IgD-negative memory B cell (primary cell): ENCODE measurements at regions not wholly inside any gene's neighbourhood (a gene's known extent, or its start where the extent isn't known, plus 50 kb on each side); places are given as distances from the start of the nearest gene placed in this dataset.
A peak's percentile ranks its signal among the peaks of the same experiment; 100 is the strongest.

Experiments used
- H3K27ac Mint-ChIP-seq, 3 donors: one replicate each; pipeline ENCODE4 v1.8.0; 2020 to 2022; ENCODE audit warnings: mild to moderate bottlenecking in 3 of 3, mixed read lengths in 3 of 3, moderate library complexity in 1 of 3
- H3K27me3 Mint-ChIP-seq: one replicate; pipeline ENCODE4 v1.8.0; 2021; ENCODE audit warnings: mixed read lengths
- H3K36me3 Mint-ChIP-seq: one replicate; pipeline ENCODE4 v1.8.0; 2020; ENCODE audit warnings: mild to moderate bottlenecking, mixed read lengths
- H3K4me1 Mint-ChIP-seq, 3 donors: one replicate each; pipeline ENCODE4 v1.8.0; 2020 to 2022; ENCODE audit warnings: mixed read lengths in 3 of 3, mild to moderate bottlenecking in 1 of 3
- H3K4me3 Mint-ChIP-seq, 4 donors: one replicate each; pipeline ENCODE4 v1.8.0; 2020 to 2022; ENCODE audit warnings: mild to moderate bottlenecking in 4 of 4, mixed read lengths in 4 of 4, moderate library complexity in 3 of 4
- H3K9me3 Mint-ChIP-seq, 3 donors: one replicate each; pipeline ENCODE4 v1.8.0; 2020 to 2021; ENCODE audit warnings: mixed read lengths in 3 of 3, mild to moderate bottlenecking in 1 of 3

DNA sequence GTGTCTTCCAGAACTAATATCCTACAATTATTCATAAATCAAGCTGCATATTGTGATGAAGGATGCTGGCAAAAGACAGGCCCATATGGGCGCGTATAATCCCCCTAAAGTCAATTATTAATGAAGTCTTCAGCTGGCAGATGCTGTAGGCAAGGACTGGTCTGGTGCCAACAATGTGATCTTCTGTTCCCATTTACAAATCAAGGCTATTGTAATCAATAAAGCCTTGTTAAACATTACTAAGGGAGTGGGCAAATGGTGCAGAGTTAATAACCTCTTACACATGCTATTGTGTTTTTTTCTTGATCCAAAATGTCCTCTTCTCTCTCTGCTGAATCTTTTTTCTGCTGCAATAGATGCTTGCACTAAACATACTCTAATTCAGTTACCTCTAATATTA, 119.0 kb downstream of the ALDH8A1 start:
- Mint-ChIP-seq H3K27me3 (peaks cover 2% of the 10 kb centered on the region), H3K4me1 (peaks cover 6 to 12% (median 11%) of the 10 kb centered on the region in 3 donors), H3K4me3 (no peak overlapping the region)

DNA sequence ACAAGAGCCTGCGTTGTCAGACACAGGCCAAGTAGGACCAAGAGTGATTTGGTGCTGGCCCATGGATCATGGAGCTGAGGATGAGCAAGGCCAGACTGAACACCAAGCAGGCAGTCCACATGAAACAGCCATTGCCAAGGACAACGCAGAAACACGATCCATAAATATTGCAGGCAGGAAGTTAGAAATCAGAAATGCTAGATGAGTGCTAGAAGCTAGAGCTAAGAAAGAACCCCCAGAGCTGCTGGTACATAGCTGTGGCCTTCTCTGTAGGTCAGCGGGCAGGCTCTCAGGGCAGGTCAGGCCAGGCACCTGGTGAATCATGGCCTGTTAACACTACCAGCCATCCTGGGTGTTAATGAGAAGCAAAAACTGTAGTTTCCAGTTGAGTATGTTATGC, 119.7 kb downstream of the ALDH8A1 start:
- no peaks in the 10 kb centered on the region for H3K9me3 Mint-ChIP-seq
- H3K4me3 Mint-ChIP-seq = no peak overlapping the region
- H3K36me3 Mint-ChIP-seq = no peaks in the 10 kb centered on the region
- peaks cover 2% of the 10 kb centered on the region for H3K27me3 Mint-ChIP-seq
- peaks cover 6 to 12% (median 11%) of the 10 kb centered on the region in 3 donors for H3K4me1 Mint-ChIP-seq
- no peak overlapping the region for H3K27ac Mint-ChIP-seq

More for the DNA sequence above, 119.0 kb downstream of the ALDH8A1 start:
- no peaks in the 10 kb centered on the region for H3K9me3 Mint-ChIP-seq
- H3K36me3 Mint-ChIP-seq = no peaks in the 10 kb centered on the region
- H3K27ac Mint-ChIP-seq = no peak overlapping the region

DNA sequence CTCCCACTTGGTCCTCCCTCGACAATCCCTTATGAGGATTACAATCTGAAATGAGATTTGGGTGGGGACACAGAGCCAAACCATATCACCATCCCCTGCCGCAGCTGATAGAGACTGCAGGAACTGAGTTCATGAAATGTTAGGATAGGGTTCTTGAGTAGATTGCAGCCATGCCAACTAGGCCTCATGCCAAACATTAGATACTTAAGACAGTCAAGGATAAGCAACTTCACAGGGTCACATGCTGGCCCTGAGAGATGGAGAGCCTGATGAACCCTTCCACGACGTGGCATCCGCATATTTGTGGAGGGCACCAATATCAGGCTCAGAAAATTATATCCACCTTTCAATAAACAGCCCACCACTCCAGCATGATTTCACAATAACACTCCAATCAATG, 121.3 kb downstream of the ALDH8A1 start:
- Mint-ChIP-seq H3K36me3 (no peaks in the 10 kb centered on the region), H3K4me3 (no peak overlapping the region), H3K4me1 (peaks cover 6 to 12% (median 11%) of the 10 kb centered on the region in 3 donors), H3K9me3 (no peaks in the 10 kb centered on the region), H3K27me3 (peaks cover 2% of the 10 kb centered on the region), H3K27ac (no peak overlapping the region)

DNA sequence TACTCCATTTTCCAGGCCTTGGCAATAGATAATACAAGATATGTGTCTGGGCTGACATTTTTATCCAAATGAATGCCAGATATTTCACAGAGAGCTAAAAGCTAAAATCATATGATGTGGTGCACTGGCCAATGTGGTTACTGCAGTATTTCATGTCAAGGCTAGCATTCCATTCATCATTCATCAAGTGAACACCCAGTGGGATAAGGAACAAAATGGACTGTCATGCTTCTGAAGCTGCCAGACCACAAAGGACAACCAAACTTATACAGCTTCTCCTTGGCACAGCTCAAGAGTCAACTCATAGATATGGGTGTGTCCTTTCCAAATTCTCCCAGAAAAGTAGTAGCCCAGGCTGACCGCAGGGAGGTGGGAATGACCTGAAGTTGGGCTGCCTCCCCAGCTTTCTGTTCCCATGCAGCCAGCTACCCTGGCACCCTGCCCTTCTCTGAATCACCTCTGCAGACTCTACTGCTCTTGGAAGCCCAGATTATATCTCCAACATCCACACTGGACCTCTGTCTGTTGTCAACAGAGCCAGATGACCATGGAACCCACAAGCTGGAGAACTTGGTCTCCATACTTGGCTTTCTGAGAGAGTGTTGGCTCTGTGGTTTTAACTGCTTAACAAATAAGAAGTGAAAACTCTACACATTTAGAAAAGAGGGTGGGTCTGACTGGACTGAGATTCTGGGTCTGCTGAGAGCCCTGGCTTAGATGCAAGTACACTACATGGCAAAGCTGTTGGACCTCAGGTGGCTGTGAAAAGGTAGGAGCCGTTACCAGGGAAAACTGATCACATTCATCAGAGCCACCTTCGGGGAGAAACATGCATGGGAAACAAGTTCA, 122.8 kb downstream of the ALDH8A1 start:
- Mint-ChIP-seq H3K36me3 (no peaks in the 10 kb centered on the region), H3K4me3 (peak overlapping the region in 1 of 4 donors; percentile 74), H3K27me3 (peaks cover 2% of the 10 kb centered on the region), H3K27ac (no peak overlapping the region), H3K4me1 (peaks cover 6 to 16% (median 12%) of the 10 kb centered on the region in 3 donors), H3K9me3 (no peaks in the 10 kb centered on the region)

DNA sequence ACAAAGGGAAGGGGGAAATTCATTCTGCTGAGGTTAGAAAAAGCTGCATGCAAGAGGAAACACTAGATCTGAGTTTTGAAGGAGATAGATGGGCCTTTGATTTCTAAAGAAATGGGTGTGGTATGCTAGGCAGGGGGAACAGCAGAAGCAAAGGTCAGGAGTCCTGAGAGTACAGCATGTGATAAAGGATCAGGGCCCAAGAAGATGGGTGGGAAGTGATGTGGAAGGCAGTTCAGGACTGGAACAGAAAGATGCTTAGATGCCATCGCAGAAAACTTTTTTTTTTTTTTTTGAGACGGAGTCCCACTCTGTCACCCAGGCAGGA, 126.2 kb downstream of the ALDH8A1 start:
- peaks cover 6 to 16% (median 12%) of the 10 kb centered on the region in 3 donors for H3K4me1 Mint-ChIP-seq
- H3K36me3 Mint-ChIP-seq = no peaks in the 10 kb centered on the region
- H3K27ac Mint-ChIP-seq = no peak overlapping the region
- no peaks in the 10 kb centered on the region for H3K27me3 Mint-ChIP-seq
- no peak overlapping the region for H3K4me3 Mint-ChIP-seq
- no peaks in the 10 kb centered on the region for H3K9me3 Mint-ChIP-seq

DNA sequence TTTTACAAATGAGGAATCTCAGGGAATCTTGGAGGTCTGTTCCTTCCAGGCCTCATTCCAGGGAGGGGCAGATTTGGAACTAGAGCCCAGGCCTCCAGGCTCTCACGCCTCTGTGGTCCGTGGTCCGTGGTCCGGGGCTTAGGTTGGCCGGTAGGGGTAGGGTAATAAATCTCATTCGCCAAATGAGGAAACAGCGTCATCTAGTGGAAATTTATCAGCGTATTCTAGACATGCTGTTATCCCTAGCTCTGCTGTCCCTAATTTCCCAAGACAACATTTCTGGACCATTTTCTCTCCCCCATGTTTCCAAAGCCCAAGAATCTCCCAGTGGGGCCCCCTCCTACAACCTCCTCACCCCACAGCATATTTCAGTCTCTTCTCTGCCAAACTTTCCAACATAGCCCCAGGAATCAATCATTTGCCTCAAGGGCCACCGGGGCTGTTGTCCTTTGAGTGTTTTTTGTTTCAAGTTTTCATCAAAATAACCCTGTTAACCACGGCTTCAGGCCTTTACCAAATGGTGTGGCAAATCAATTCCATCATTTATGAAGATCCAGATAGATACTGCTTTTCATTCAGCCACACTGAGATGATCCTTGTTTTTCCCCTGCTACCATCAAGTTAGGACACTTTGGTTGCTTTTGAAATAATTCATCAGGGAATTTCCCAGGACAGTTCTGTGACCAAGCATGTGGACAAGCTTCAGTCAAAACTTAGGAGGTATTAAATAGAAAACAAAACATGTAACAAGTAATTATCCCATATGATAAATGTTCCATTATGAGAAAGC, 126.8 kb downstream of the ALDH8A1 start:
- Mint-ChIP-seq H3K27ac (no peak overlapping the region), H3K27me3 (no peaks in the 10 kb centered on the region), H3K4me1 (peaks cover 6 to 13% (median 8%) of the 10 kb centered on the region in 3 donors)

DNA sequence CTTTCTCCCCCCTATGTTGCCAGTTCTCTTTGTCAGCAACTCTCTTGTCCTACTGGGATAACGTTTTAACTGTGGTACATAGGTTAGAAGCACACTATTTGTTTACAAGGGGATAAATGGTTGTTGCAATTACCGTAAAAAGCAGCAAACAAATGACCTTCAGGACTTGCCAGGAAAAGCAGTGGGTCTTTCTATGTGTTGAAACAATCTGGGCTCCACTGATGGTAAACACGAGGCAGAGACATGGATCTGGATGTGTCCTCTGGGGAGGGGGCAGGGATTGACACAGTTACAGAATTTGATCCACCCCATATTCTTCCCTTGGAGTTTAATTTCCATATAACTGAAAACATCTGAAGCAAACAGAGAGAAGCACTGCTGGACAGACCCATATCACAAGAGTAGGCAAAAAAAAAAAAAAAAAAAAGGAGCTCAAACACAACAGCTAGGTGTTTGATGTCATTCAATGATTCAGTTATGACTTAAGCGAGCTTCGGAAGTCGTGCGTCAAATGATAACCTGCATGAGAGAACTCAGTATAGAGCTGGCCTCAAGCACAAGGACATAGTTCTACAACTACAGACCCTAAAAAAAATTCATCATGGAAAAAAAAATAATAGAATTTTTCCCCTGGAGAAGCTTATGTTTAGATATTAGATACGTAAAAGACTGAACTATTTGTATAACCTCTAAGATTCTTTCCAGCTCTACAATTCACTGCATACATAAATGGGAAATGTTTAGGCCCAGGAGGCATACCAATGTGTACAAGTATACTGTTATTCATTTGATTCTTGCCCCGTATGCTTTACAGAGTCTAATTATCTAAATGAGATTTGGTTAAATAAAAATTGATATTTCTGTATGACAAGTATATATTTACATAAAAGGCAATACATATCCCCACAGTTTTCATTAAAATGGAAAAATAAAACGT, 127.7 kb downstream of the ALDH8A1 start:
- no peaks in the 10 kb centered on the region for H3K27me3 Mint-ChIP-seq
- no peak overlapping the region for H3K27ac Mint-ChIP-seq
- H3K4me3 Mint-ChIP-seq = no peak overlapping the region
- H3K9me3 Mint-ChIP-seq = no peaks in the 10 kb centered on the region
- H3K36me3 Mint-ChIP-seq = no peaks in the 10 kb centered on the region
- H3K4me1 Mint-ChIP-seq = peaks cover 0 to 5% (median 1%) of the 10 kb centered on the region in 3 donors

More for the DNA sequence above, 126.8 kb downstream of the ALDH8A1 start:
- H3K9me3 Mint-ChIP-seq = no peaks in the 10 kb centered on the region
- no peak overlapping the region for H3K4me3 Mint-ChIP-seq
- H3K36me3 Mint-ChIP-seq = no peaks in the 10 kb centered on the region

DNA sequence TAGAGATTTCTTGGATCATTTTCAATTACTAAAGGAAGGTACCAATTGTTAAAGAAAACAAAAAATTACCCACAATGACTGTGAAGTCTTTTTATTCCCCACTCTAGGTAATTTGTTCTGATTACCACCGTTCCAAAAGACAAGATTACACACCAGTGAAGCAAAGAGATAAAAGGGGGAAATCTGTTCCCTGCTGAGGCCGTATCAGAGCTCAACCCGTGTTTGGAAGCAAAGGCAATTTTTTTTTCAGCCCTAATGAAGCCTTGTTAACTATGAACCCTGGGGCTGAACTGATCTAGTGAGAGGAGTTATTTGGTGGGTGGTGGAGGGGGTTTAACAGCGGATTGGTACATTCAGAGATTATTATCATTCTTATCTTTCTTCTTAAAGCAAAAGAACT, 128.5 kb downstream of the ALDH8A1 start:
- no peak overlapping the region for H3K4me3 Mint-ChIP-seq
- H3K9me3 Mint-ChIP-seq = no peaks in the 10 kb centered on the region
- peaks cover 0 to 4% (median 0%) of the 10 kb centered on the region in 3 donors for H3K4me1 Mint-ChIP-seq
- no peak overlapping the region for H3K27ac Mint-ChIP-seq
- no peaks in the 10 kb centered on the region for H3K36me3 Mint-ChIP-seq
- no peaks in the 10 kb centered on the region for H3K27me3 Mint-ChIP-seq

DNA sequence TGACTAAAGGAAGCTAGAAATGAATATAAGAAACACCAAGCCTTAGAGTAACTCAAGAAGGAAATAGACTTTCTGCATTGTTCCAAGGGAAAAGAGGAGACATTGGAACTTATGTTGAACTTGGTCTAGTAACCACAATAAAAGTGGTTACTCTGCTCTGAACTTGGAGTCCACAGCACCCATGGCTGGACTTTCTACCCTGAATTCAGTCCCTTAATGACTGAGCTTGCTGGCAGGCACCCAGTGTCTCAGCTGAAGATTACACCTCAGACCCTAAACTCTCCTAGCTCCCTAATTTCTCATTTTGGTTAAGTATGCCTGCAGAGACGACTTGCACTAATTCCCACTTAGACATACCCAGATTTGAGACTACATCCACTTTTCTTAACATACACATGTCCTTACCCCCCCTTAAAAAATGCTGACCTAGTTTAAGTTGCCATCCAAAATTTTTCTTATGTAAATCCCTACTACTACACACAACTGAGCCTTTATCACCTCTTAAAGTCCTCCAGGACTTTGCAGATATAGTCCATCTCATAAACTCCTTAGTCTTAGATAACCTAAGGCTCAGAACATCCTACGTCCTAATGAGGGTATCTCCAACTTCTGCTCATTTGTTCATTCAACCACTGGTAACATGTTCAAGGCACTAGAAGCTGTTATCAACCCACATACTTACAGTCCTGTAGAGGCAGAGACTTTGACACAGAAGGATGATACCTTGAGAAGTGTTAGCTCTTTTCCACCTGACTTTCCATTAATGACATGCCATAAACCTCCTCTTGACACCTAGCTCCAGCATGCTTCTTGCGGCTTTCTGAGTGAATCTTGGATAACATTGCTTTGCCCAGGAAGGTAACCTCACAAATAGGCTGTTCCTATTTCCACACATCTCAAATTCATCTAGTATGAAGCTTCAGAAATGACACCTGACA, 129.8 kb downstream of the ALDH8A1 start:
- no peaks in the 10 kb centered on the region for H3K36me3 Mint-ChIP-seq
- no peaks in the 10 kb centered on the region for H3K9me3 Mint-ChIP-seq
- H3K27ac Mint-ChIP-seq = no peak overlapping the region
- H3K27me3 Mint-ChIP-seq = no peaks in the 10 kb centered on the region
- peaks cover 0 to 4% (median 0%) of the 10 kb centered on the region in 3 donors for H3K4me1 Mint-ChIP-seq
- H3K4me3 Mint-ChIP-seq = no peak overlapping the region

DNA sequence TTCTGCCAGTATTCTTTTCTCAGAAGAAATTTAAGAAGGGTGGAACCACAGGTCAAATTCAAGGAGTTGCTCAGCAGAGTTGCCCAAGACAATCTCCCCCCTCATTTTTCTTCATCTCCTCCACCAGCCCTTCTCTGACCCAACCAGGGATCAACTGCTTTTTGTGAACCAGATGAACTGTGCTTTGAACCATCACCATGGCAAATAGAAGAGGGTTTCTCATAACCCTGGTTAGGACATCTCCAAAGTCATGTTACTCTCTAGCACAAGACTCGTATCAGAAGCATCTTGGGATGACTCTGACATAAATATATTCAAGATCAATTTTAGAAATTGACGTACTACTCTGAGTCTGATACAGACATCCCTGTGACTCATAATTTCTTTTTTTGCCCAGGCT, 130.7 kb downstream of the ALDH8A1 start:
- Mint-ChIP-seq H3K9me3 (no peaks in the 10 kb centered on the region), H3K4me1 (peaks cover 0 to 4% (median 0%) of the 10 kb centered on the region in 3 donors), H3K4me3 (no peak overlapping the region), H3K27me3 (no peaks in the 10 kb centered on the region), H3K27ac (no peak overlapping the region), H3K36me3 (no peaks in the 10 kb centered on the region)

DNA sequence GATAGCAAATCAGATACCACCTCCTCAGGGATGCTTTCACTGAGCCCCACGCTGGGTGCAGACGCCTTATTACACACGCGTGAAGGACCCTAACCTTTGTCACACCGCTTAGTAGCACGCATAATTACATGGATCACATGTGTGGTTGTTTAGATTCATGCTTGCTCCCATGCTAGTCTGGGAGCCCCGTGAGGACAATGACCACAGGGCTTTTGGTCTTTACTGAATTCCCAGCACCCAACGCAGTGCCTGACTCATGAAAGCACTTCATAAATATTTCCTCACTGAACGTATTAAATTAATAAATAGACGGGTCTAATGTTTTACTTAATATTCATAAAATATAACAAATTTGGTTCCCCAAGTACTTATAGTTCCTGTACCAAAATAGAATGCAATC, 132.5 kb downstream of the ALDH8A1 start:
- H3K4me1 Mint-ChIP-seq = no peaks in the 10 kb centered on the region
- no peaks in the 10 kb centered on the region for H3K36me3 Mint-ChIP-seq
- H3K27ac Mint-ChIP-seq = no peak overlapping the region
- no peaks in the 10 kb centered on the region for H3K9me3 Mint-ChIP-seq
- H3K27me3 Mint-ChIP-seq = no peaks in the 10 kb centered on the region
- no peak overlapping the region for H3K4me3 Mint-ChIP-seq

DNA sequence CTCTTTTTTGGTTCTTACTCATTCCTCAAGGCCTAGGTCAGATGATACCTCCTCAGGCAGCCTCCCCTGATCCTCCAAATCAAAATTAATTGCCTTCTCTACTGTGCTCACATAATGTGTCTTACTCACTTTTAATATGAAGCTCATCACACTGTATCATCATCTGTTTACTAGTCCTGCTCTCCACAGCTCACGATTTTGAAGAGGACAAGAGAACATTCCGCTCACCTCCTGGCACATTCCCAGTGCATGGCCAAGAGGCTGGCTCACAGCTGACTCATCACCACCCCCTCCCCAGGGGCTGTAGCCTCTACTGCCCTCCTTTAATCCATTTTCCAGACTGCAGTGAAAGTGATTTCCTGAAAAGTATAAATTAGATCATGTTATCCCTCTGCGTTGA, 133.1 kb downstream of the ALDH8A1 start:
- Mint-ChIP-seq H3K27me3 (no peaks in the 10 kb centered on the region), H3K4me3 (no peak overlapping the region), H3K9me3 (no peaks in the 10 kb centered on the region), H3K27ac (no peak overlapping the region), H3K36me3 (no peaks in the 10 kb centered on the region), H3K4me1 (no peaks in the 10 kb centered on the region)

DNA sequence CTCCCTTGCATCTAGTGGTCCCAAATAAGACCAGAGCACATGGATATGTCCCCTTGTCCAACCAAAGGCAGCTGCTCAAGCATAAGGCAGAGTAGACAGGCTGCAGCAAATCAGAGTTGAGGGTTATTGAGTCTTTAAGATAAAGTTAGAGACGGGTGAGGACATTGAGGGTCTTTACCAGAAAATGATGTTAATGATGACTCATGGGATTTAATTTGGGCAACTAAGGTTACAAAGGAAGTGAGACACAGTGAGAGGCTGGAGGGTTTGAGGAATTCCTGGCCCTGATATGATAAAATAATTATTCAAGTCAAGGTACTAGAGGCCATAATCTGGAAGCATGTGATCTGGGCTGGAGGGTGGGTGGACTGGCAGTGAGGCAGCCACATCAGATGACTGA, 133.6 kb downstream of the ALDH8A1 start:
- no peaks in the 10 kb centered on the region for H3K36me3 Mint-ChIP-seq
- H3K27me3 Mint-ChIP-seq = no peaks in the 10 kb centered on the region
- H3K27ac Mint-ChIP-seq = no peak overlapping the region
- no peaks in the 10 kb centered on the region for H3K9me3 Mint-ChIP-seq
- no peaks in the 10 kb centered on the region for H3K4me1 Mint-ChIP-seq
- no peak overlapping the region for H3K4me3 Mint-ChIP-seq

DNA sequence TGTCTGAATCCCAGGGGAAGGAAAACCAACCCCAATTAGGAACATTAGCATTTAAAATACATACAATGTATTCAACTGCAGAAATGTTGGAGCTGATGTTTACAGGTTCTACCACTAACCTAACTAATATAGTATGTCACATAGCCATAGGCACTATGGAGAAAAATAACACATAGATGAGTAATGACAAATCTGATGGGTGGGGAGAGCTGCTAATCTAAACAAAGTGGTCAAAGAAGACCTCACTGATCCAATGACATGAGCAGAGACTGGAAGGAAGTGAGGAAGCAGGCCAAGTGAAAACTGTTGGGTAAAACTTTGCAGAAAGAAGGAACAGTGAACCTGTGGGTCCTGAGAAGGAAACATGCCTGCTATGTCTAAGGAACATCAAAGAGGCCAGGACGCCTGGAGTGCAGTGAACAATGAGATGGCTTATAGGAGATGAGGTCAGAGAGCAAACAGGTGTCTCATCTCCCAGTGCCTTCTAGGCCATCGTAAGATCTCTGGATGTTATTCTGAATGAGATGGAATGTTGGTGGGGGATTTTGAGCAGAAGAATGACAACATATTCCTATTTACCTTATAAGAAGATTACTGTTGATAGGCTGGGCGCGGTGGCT, 135.7 kb downstream of the ALDH8A1 start:
- no peaks in the 10 kb centered on the region for H3K4me1 Mint-ChIP-seq
- H3K27me3 Mint-ChIP-seq = no peaks in the 10 kb centered on the region
- no peaks in the 10 kb centered on the region for H3K9me3 Mint-ChIP-seq
- H3K27ac Mint-ChIP-seq = no peak overlapping the region
- H3K4me3 Mint-ChIP-seq = no peak overlapping the region
- no peaks in the 10 kb centered on the region for H3K36me3 Mint-ChIP-seq
